ENCODE measurements at regions not wholly inside any gene's neighbourhood (a gene's known extent, or its start where the extent isn't known, plus 50 kb on each side); places are given as distances from the start of the nearest gene placed in this dataset.

- no peak overlapping the region for H3K27ac ChIP-seq
- ATAC-seq (ENCODE audit: low FRiP score in 2 of 2) = no peak
These were observed 54.0 kb upstream of the STMND1 start for GRCh38 chr6:17047889-17048288.

DNA sequence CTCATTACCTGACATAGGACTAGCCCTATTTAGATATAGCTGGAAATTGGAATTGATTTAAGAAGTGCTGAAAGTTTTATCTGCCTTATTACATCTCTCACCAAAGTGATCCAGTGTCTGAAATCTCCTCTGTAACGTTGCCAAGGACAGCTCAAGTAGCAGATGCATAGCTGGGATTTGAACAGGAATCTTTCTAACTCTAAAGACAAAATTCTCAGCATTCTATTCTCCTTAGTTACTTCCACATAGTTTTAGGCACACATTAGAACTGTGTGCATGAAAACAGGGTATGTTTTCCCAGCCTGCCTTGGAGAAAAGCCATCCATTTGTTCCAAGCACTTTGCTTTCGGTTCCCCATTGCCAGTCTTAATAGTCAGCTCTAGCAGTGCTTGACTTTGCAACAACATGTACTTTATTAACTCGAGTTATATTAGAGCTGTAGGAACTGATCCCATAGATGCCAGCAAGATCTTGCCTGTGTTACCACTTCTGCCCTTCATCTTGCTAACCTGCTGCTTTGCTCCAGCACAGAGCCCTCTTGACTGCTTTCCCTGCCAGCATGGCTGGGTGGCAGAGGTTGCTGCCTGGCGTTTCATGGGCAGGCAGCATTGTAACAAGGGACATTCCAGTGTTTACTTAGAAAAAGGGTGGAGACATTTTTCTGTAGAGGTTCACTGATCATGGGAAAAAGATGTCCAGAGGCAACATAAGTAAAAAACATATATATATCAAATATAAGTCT is 56.1 kb upstream of the STMND1 start:
- peak in 1 of 2 donors; percentile 26 for DNase-seq
- peak overlapping the region; percentile 13 to 26 (median 20) for H3K27ac ChIP-seq
- no peaks in the 10 kb centered on the region for H3K9me3 ChIP-seq
- no peak overlapping the region for H3K4me3 ChIP-seq
- ATAC-seq (ENCODE audit: low FRiP score in 2 of 2) = no peak
- no peaks in the 10 kb centered on the region for H3K36me3 ChIP-seq
- H3K4me1 ChIP-seq = peaks cover 0 to 21% (median 13%) of the 10 kb centered on the region in 4 donors
- no peaks in the 10 kb centered on the region for H3K27me3 ChIP-seq
- WGBS, 2 donors = 30 to 32% methylated on average over 4 of the region's 4 CpGs
- TF ChIP-seq EP300 (IDR thresholded peaks at IDR 0.05) (no peak), CTCF (IDR thresholded peaks at IDR 0.05) (no peak), POLR2A (IDR thresholded peaks at IDR 0.05) (no peak), POLR2AphosphoS5 (IDR thresholded peaks at IDR 0.05) (no peak)

More at GRCh38 chr6:17047889-17048288, 54.0 kb upstream of the STMND1 start:
- Histone ChIP-seq H3K27me3 (no peaks in the 10 kb centered on the region), H3K4me3 (no peak overlapping the region), H3K4me1 (peaks cover 0 to 15% (median 7%) of the 10 kb centered on the region in 4 donors), H3K9me3 (no peaks in the 10 kb centered on the region), H3K36me3 (no peaks in the 10 kb centered on the region)
- TF ChIP-seq EP300 (IDR thresholded peaks at IDR 0.05) (no peak), POLR2AphosphoS5 (IDR thresholded peaks at IDR 0.05) (no peak)
- no peak for DNase-seq
- 80 to 88% methylated on average over 5 of the region's 5 CpGs for WGBS, 2 donors

- TF ChIP-seq POLR2AphosphoS5 (IDR thresholded peaks at IDR 0.05) (no peak), EP300 (IDR thresholded peaks at IDR 0.05) (no peak), CTCF (IDR thresholded peaks at IDR 0.05) (no peak), POLR2A (IDR thresholded peaks at IDR 0.05) (no peak)
- no peak overlapping the region for H3K4me3 ChIP-seq
- peak overlapping the region in 2 of 4 donors; percentile 43 to 64 for H3K27ac ChIP-seq
- H3K36me3 ChIP-seq = no peaks in the 10 kb centered on the region
- DNase-seq (no peak), ATAC-seq (ENCODE audit: low FRiP score in 2 of 2) (no peak)
- 57 to 67% methylated on average over 1 of the region's 1 CpG for WGBS, 2 donors
- peaks cover 0 to 3% (median 0%) of the 10 kb centered on the region in 4 donors for H3K9me3 ChIP-seq
- no peaks in the 10 kb centered on the region for H3K27me3 ChIP-seq
- peaks cover 0 to 21% (median 13%) of the 10 kb centered on the region in 4 donors for H3K4me1 ChIP-seq
These were observed 58.7 kb upstream of the STMND1 start for GRCh38 chr6:17043148-17043522.

- Histone ChIP-seq H3K4me1 (peaks cover 0 to 21% (median 13%) of the 10 kb centered on the region in 4 donors), H3K4me3 (no peak overlapping the region), H3K36me3 (no peaks in the 10 kb centered on the region), H3K27me3 (no peaks in the 10 kb centered on the region), H3K27ac (peak overlapping the region in 2 of 4 donors; percentile 43 to 64), H3K9me3 (peaks cover 0 to 3% (median 0%) of the 10 kb centered on the region in 4 donors)
- WGBS, 2 donors = 8 to 11% methylated on average over 5 of the region's 5 CpGs
- ATAC-seq (ENCODE audit: low FRiP score in 2 of 2) (no peak), DNase-seq (peak in 1 of 2 donors; percentile 71)
- peak in 1 of 2 donors; percentile 24 for TF ChIP-seq POLR2AphosphoS5 (IDR thresholded peaks at IDR 0.05)
- TF ChIP-seq POLR2A (IDR thresholded peaks at IDR 0.05) = no peak
- TF ChIP-seq CTCF (IDR thresholded peaks at IDR 0.05) = peak in 3 of 6 experiments; percentile 6 to 25 (median 14)
These were observed 59.3 kb upstream of the STMND1 start for GRCh38 chr6:17042422-17043147.

GRCh38 chr6:17039266-17039665 is 62.6 kb upstream of the STMND1 start:
- WGBS, 2 donors = 88 to 93% methylated on average over 4 of the region's 4 CpGs
- no peaks in the 10 kb centered on the region for H3K36me3 ChIP-seq
- H3K27ac ChIP-seq = no peak overlapping the region
- H3K9me3 ChIP-seq = peaks cover 0 to 3% (median 0%) of the 10 kb centered on the region in 4 donors
- ATAC-seq (ENCODE audit: low FRiP score in 2 of 2) (no peak), DNase-seq (no peak)
- no peak overlapping the region for H3K4me3 ChIP-seq
- H3K4me1 ChIP-seq = peaks cover 0 to 11% (median 10%) of the 10 kb centered on the region in 4 donors
- H3K27me3 ChIP-seq = no peaks in the 10 kb centered on the region
- TF ChIP-seq POLR2AphosphoS5 (IDR thresholded peaks at IDR 0.05) (no peak), POLR2A (IDR thresholded peaks at IDR 0.05) (no peak), EP300 (IDR thresholded peaks at IDR 0.05) (no peak), CTCF (IDR thresholded peaks at IDR 0.05) (no peak)

Measured in upper lobe of left lung (tissue), 6 donors.